DOHH2 (cell line): ENCODE measurements at regions not wholly inside any gene's neighbourhood (a gene's known extent, or its start where the extent isn't known, plus 50 kb on each side); places are given as distances from the start of the nearest gene placed in this dataset.

Experiments
- H3F3A ChIP-seq: fragments of 200-600 bp; sonication (generic), shearing (Covaris generic); 2 replicates; pipeline ENCODE4 v1.6.0; 2016; ENCODE audit warnings: antibody characterized with exemption, mild to moderate bottlenecking; ENCODE audit not compliant: control insufficient read depth, insufficient read depth
- H3K27ac ChIP-seq: fragments of 200-600 bp; sonication (generic); 2 replicates; pipeline ENCODE4 v1.5.1; 2014; ENCODE audit warnings: low read depth, mild to moderate bottlenecking, low read length, moderate library complexity
- H3K27me3 ChIP-seq: fragments of 200-600 bp; sonication (generic); 2 replicates; pipeline ENCODE4 v1.6.1; 2014; ENCODE audit warnings: mild to moderate bottlenecking, low read length, mixed read lengths; ENCODE audit not compliant: control insufficient read depth
- H3K36me3 ChIP-seq: fragments of 200-600 bp; sonication (generic); 2 replicates; pipeline ENCODE4 v1.6.1; 2014; ENCODE audit warnings: mild to moderate bottlenecking, low read length, moderate library complexity, mixed read lengths; ENCODE audit not compliant: control insufficient read depth
- H3K4me1 ChIP-seq: fragments of 200-600 bp; sonication (generic); 2 replicates; pipeline ENCODE4 v1.6.1; 2014; ENCODE audit warnings: mild to moderate bottlenecking, low read length, mixed read lengths; ENCODE audit not compliant: control insufficient read depth
- H3K4me2 ChIP-seq: fragments of 200-600 bp; sonication (generic); 2 replicates; pipeline ENCODE4 v1.6.0; 2014; ENCODE audit warnings: mild to moderate bottlenecking, low read length, moderate library complexity
- H3K4me3 ChIP-seq: fragments of 200-600 bp; sonication (generic); 2 replicates; pipeline ENCODE4 v1.5.1; 2014; ENCODE audit warnings: mild to moderate bottlenecking, low read length, mixed read lengths
- H3K79me2 ChIP-seq: fragments of 200-600 bp; sonication (generic); 2 replicates; pipeline ENCODE4 v1.6.1; 2014; ENCODE audit warnings: mild to moderate bottlenecking, low read length, mixed read lengths; ENCODE audit not compliant: control insufficient read depth
- H3K9me2 ChIP-seq: fragments of 200-600 bp; sonication (generic); replicated peaks from 2 replicates; pipeline ENCODE4 v1.6.1; 2014; ENCODE audit warnings: mild to moderate bottlenecking, low read length, mixed read lengths; ENCODE audit not compliant: control insufficient read depth
- H3K9me3 ChIP-seq: fragments of 200-600 bp; sonication (generic); 2 replicates; pipeline ENCODE4 v1.6.1; 2014; ENCODE audit warnings: antibody characterized with exemption, low read length, mixed read lengths; ENCODE audit not compliant: control insufficient read depth, insufficient read depth
- H4K20me1 ChIP-seq: fragments of 200-600 bp; sonication (generic); 2 replicates; pipeline ENCODE4 v1.6.0; 2014; ENCODE audit warnings: low read depth, mild to moderate bottlenecking, antibody characterized with exemption, low read length, moderate library complexity; ENCODE audit not compliant: control insufficient read depth, insufficient read depth
- CTCF ChIP-seq: fragments of 200-600 bp; sonication (generic); IDR thresholded peaks from one replicate; pipeline ENCODE4 v1.5.1; 2014; ENCODE audit warnings: antibody characterized with exemption, mild to moderate bottlenecking, low read depth, low read length; ENCODE audit not compliant: poor library complexity, severe bottlenecking
- EZH2phosphoT487 ChIP-seq: fragments of 200-600 bp; sonication (generic); IDR thresholded peaks from 2 replicates; pipeline ENCODE4 v1.6.1; 2017; ENCODE audit warnings: borderline replicate concordance, mild to moderate bottlenecking, antibody characterized with exemption, low read length, moderate library complexity, mixed read lengths

GRCh38 chr3:72694398-72694797, 153.8 kb downstream of the SHQ1 start:
- H3K4me2 ChIP-seq: no peak overlapping the region
- H3K36me3 ChIP-seq: no peaks in the 10 kb centered on the region
- TF ChIP-seq CTCF (no peak), EZH2phosphoT487 (no peak)
- no peaks in the 10 kb centered on the region for H3F3A ChIP-seq
- no peak overlapping the region for H3K27ac ChIP-seq
- H3K9me3 ChIP-seq: no peaks in the 10 kb centered on the region
- no peaks in the 10 kb centered on the region for H3K79me2 ChIP-seq
- no peaks in the 10 kb centered on the region for H4K20me1 ChIP-seq
- H3K4me3 ChIP-seq: no peak overlapping the region
- H3K4me1 ChIP-seq: no peaks in the 10 kb centered on the region
- peaks cover 3% of the 10 kb centered on the region for H3K27me3 ChIP-seq
- H3K9me2 ChIP-seq: no peaks in the 10 kb centered on the region

GRCh38 chr3:72692990-72693389, 155.3 kb downstream of the SHQ1 start:
- TF ChIP-seq EZH2phosphoT487 (no peak), CTCF (no peak)
- Histone ChIP-seq H4K20me1 (no peaks in the 10 kb centered on the region), H3K4me3 (no peak overlapping the region), H3K9me3 (no peaks in the 10 kb centered on the region), H3K36me3 (no peaks in the 10 kb centered on the region), H3K4me1 (peaks cover 7% of the 10 kb centered on the region), H3K27me3 (peaks cover 3% of the 10 kb centered on the region), H3K79me2 (no peaks in the 10 kb centered on the region), H3K4me2 (no peak overlapping the region), H3K9me2 (no peaks in the 10 kb centered on the region), H3F3A (no peaks in the 10 kb centered on the region), H3K27ac (no peak overlapping the region)

- H3K27me3 ChIP-seq: no peaks in the 10 kb centered on the region; the same call in 1 of the 2 replicates
- peaks cover 7% of the 10 kb centered on the region for H3K4me1 ChIP-seq
- no peaks in the 10 kb centered on the region for H4K20me1 ChIP-seq
- no peaks in the 10 kb centered on the region for H3K9me2 ChIP-seq
- H3K27ac ChIP-seq: no peak overlapping the region
- H3K79me2 ChIP-seq: no peaks in the 10 kb centered on the region
- no peaks in the 10 kb centered on the region for H3K36me3 ChIP-seq
- no peak overlapping the region for H3K4me2 ChIP-seq
- no peak overlapping the region for H3K4me3 ChIP-seq
- TF ChIP-seq CTCF (no peak), EZH2phosphoT487 (no peak)
- no peaks in the 10 kb centered on the region for H3K9me3 ChIP-seq
- no peaks in the 10 kb centered on the region for H3F3A ChIP-seq
These were observed 157.6 kb downstream of the SHQ1 start for GRCh38 chr3:72690629-72691028.

GRCh38 chr3:72682936-72683452, 165.3 kb downstream of the SHQ1 start:
- no peaks in the 10 kb centered on the region for H3K79me2 ChIP-seq
- H3K36me3 ChIP-seq: no peaks in the 10 kb centered on the region
- peaks cover 9% of the 10 kb centered on the region for H3K4me1 ChIP-seq
- TF ChIP-seq CTCF (no peak), EZH2phosphoT487 (no peak)
- H3K27ac ChIP-seq: no peak overlapping the region
- no peaks in the 10 kb centered on the region for H3K9me3 ChIP-seq
- H4K20me1 ChIP-seq: no peaks in the 10 kb centered on the region
- H3F3A ChIP-seq: no peaks in the 10 kb centered on the region
- no peaks in the 10 kb centered on the region for H3K9me2 ChIP-seq
- H3K27me3 ChIP-seq: peaks cover 40% of the 10 kb centered on the region
- H3K4me2 ChIP-seq: no peak overlapping the region
- no peak overlapping the region for H3K4me3 ChIP-seq
